Mucosa of rectum (tissue), 2 donors: ENCODE measurements at regions not wholly inside any gene's neighbourhood (a gene's known extent, or its start where the extent isn't known, plus 50 kb on each side); places are given as distances from the start of the nearest gene placed in this dataset.

ENCODE experiments used
- H3K27ac ChIP-seq, 2 donors: one replicate each; pipeline ENCODE4 v1.7.0; 2013; ENCODE audit warnings: inconsistent platforms in 2 of 2, low read depth in 2 of 2, low read length in 2 of 2
- H3K27me3 ChIP-seq, 2 donors: one replicate each; pipeline ENCODE4 v1.7.0; 2013; ENCODE audit warnings: low read length in 2 of 2; ENCODE audit not compliant: control insufficient read depth in 2 of 2, insufficient read depth in 2 of 2
- H3K36me3 ChIP-seq, 2 donors: one replicate each; pipeline ENCODE4 v1.7.0; 2013; ENCODE audit warnings: low read length in 2 of 2; ENCODE audit not compliant: control insufficient read depth in 2 of 2, insufficient read depth in 2 of 2
- H3K4me1 ChIP-seq, 2 donors: one replicate each; pipeline ENCODE4 v1.7.0; 2013; ENCODE audit warnings: low read length in 2 of 2, mild to moderate bottlenecking in 1 of 2; ENCODE audit not compliant: control insufficient read depth in 2 of 2, insufficient read depth in 2 of 2
- H3K4me3 ChIP-seq, 2 donors: one replicate each; pipeline ENCODE4 v1.7.0; 2013; ENCODE audit warnings: low read length in 2 of 2
- H3K9ac ChIP-seq, 2 donors: one replicate each; pipeline ENCODE4 v1.7.0; 2013; ENCODE audit warnings: low read length in 2 of 2, low read depth in 1 of 2, mild to moderate bottlenecking in 1 of 2
- H3K9me3 ChIP-seq, 2 donors: one replicate each; pipeline ENCODE4 v1.7.0; 2013; ENCODE audit warnings: low read length in 2 of 2; ENCODE audit not compliant: control insufficient read depth in 2 of 2
- donor health status: healthy.
- donor health status: Normal muscosa, but diverticular disease.

- Histone ChIP-seq H3K9ac (no peak overlapping the region), H3K27ac (no peak overlapping the region), H3K27me3 (no peaks in the 10 kb centered on the region), H3K36me3 (no peaks in the 10 kb centered on the region), H3K9me3 (no peaks in the 10 kb centered on the region), H3K4me1 (no peaks in the 10 kb centered on the region), H3K4me3 (no peak overlapping the region)
Measured at GRCh38 chr16:65480281-65481091, 358.6 kb upstream of the CDH11 start.

- H3K27me3 ChIP-seq, result no peaks in the 10 kb centered on the region
- H3K36me3 ChIP-seq, result no peaks in the 10 kb centered on the region
- no peaks in the 10 kb centered on the region for H3K9me3 ChIP-seq
- H3K4me3 ChIP-seq, result no peak overlapping the region
- H3K27ac ChIP-seq, result no peak overlapping the region
- H3K9ac ChIP-seq, result no peak overlapping the region
- H3K4me1 ChIP-seq, result no peaks in the 10 kb centered on the region
Measured at GRCh38 chr16:65476448-65476955, 354.6 kb upstream of the CDH11 start.

GRCh38 chr16:65473699-65474098 lies 351.8 kb upstream of the CDH11 start:
- no peaks in the 10 kb centered on the region for H3K36me3 ChIP-seq
- no peaks in the 10 kb centered on the region for H3K4me1 ChIP-seq
- H3K9ac ChIP-seq, result no peak overlapping the region
- no peak overlapping the region for H3K4me3 ChIP-seq
- H3K9me3 ChIP-seq, result no peaks in the 10 kb centered on the region
- H3K27ac ChIP-seq, result no peak overlapping the region
- no peaks in the 10 kb centered on the region for H3K27me3 ChIP-seq

- Histone ChIP-seq H3K9me3 (peaks cover 0 to 3% of the 10 kb centered on the region in 2 donors), H3K4me1 (no peaks in the 10 kb centered on the region), H3K27me3 (no peaks in the 10 kb centered on the region), H3K36me3 (no peaks in the 10 kb centered on the region), H3K9ac (no peak overlapping the region), H3K27ac (no peak overlapping the region), H3K4me3 (no peak overlapping the region)
Measured at GRCh38 chr16:65469116-65469515, 347.3 kb upstream of the CDH11 start.

- Histone ChIP-seq H3K4me1 (no peaks in the 10 kb centered on the region), H3K4me3 (no peak overlapping the region), H3K9me3 (peaks cover 0 to 5% of the 10 kb centered on the region in 2 donors), H3K27me3 (no peaks in the 10 kb centered on the region), H3K27ac (no peak overlapping the region), H3K36me3 (no peaks in the 10 kb centered on the region), H3K9ac (no peak overlapping the region)
Measured at GRCh38 chr16:65468133-65468532, 346.3 kb upstream of the CDH11 start.

- Histone ChIP-seq H3K27me3 (no peaks in the 10 kb centered on the region), H3K4me3 (no peak overlapping the region), H3K36me3 (no peaks in the 10 kb centered on the region), H3K27ac (no peak overlapping the region), H3K4me1 (no peaks in the 10 kb centered on the region), H3K9ac (no peak overlapping the region), H3K9me3 (peaks cover 0 to 5% of the 10 kb centered on the region in 2 donors)
Measured at GRCh38 chr16:65463652-65464260, 341.9 kb upstream of the CDH11 start.

- H3K27me3 ChIP-seq, result no peaks in the 10 kb centered on the region
- no peaks in the 10 kb centered on the region for H3K36me3 ChIP-seq
- no peaks in the 10 kb centered on the region for H3K4me1 ChIP-seq
- H3K9me3 ChIP-seq, result no peaks in the 10 kb centered on the region
- H3K9ac ChIP-seq, result no peak overlapping the region
- no peak overlapping the region for H3K27ac ChIP-seq
- no peak overlapping the region for H3K4me3 ChIP-seq
Measured at GRCh38 chr16:65457084-65457483, 335.2 kb upstream of the CDH11 start.

- no peaks in the 10 kb centered on the region for H3K9me3 ChIP-seq
- H3K27me3 ChIP-seq, result no peaks in the 10 kb centered on the region
- no peaks in the 10 kb centered on the region for H3K4me1 ChIP-seq
- H3K36me3 ChIP-seq, result no peaks in the 10 kb centered on the region
- no peak overlapping the region for H3K4me3 ChIP-seq
- H3K27ac ChIP-seq, result no peak overlapping the region
- H3K9ac ChIP-seq, result no peak overlapping the region
Measured at GRCh38 chr16:65455761-65456160, 333.9 kb upstream of the CDH11 start.

GRCh38 chr16:65453646-65454045 lies 331.8 kb upstream of the CDH11 start:
- no peaks in the 10 kb centered on the region for H3K9me3 ChIP-seq
- no peak overlapping the region for H3K4me3 ChIP-seq
- no peak overlapping the region for H3K27ac ChIP-seq
- no peaks in the 10 kb centered on the region for H3K36me3 ChIP-seq
- no peak overlapping the region for H3K9ac ChIP-seq
- H3K27me3 ChIP-seq, result no peaks in the 10 kb centered on the region
- H3K4me1 ChIP-seq, result no peaks in the 10 kb centered on the region

- H3K4me3 ChIP-seq, result no peak overlapping the region
- H3K4me1 ChIP-seq, result no peaks in the 10 kb centered on the region
- H3K36me3 ChIP-seq, result no peaks in the 10 kb centered on the region
- H3K27ac ChIP-seq, result no peak overlapping the region
- no peak overlapping the region for H3K9ac ChIP-seq
- H3K9me3 ChIP-seq, result no peaks in the 10 kb centered on the region
- no peaks in the 10 kb centered on the region for H3K27me3 ChIP-seq
Measured at GRCh38 chr16:65449526-65449925, 327.7 kb upstream of the CDH11 start.
